GM12892 (cell line): ENCODE measurements at regions not wholly inside any gene's neighbourhood (a gene's known extent, or its start where the extent isn't known, plus 50 kb on each side); places are given as distances from the start of the nearest gene placed in this dataset.

Experiments
- POLR2A ChIP-seq: IDR thresholded peaks from 2 replicates; pipeline ENCODE4 v1.6.1; 2011; ENCODE audit warnings: low read depth, low read length, control low read depth
- POLR2AphosphoS5 ChIP-seq: IDR thresholded peaks from 2 replicates; pipeline ENCODE4 v1.6.1; 2011; ENCODE audit warnings: low read depth, low read length, control low read depth
- TAF1 ChIP-seq: IDR thresholded peaks from 2 replicates; pipeline ENCODE4 v1.6.1; 2011; ENCODE audit warnings: low read depth, mild to moderate bottlenecking, control low read depth, low read length, borderline replicate concordance

DNA sequence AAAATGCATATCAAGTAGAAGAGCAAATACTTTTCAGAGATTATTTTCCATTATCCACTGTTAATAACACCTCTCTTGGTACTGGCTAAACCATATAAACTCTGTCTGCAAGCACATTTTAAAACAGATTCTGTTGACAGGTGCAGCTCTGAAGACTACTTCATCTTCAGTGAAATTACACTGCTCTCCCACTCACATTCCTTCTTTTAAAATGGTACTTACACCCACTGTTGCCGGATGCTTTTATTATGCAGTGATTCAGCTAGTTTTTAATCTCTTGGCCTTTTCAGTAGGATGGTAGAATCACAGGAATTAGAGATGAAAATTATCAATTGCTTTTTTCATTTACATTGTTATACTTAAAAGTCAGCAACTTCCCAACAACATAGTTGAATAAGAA lies 381.6 kb downstream of the GASK1B start:
- TF ChIP-seq POLR2A (no peak), POLR2AphosphoS5 (no peak), TAF1 (no peak)
